ENCODE measurements at regions not wholly inside any gene's neighbourhood (a gene's known extent, or its start where the extent isn't known, plus 50 kb on each side); places are given as distances from the start of the nearest gene placed in this dataset.

DNA sequence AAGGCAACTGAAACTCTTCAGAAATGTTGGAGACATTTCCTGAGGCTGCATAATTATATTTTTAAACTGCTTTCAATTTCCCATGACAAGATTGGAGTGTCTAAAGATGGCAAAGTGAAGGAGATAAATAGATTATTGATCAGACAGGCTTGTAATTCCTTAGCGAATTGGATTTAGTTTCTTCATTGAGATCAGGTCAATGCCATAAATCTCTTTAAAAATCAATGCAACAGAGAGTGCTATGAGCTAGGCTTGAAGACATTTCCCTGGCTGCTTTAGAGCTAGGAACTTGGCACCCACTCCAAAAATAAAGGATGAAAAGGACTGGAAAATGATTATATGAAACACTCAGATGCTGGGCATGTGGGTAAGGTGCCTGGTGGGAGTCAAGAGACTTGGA is 828.4 kb downstream of the TLR4 start:
- no peak for DNase-seq

DNA sequence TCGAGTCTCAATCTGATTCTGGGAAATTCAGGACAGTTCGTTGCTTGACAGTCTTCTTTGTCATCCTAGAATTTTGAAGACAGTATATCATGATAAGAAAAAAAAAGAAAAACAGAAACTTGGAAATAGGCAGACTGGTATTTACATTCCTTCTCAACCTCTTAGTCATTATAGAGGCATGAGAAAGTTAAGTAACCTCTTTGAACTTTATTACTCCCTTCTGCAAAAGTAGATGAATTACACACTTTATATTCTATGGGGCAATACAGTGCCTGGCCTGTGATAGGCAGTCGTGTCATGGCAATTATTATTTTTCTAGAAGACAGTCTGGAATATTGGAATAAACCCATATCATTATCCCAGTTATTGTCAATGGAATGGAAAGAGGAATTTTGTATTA is 828.9 kb downstream of the TLR4 start:
- no peak for DNase-seq

DNA sequence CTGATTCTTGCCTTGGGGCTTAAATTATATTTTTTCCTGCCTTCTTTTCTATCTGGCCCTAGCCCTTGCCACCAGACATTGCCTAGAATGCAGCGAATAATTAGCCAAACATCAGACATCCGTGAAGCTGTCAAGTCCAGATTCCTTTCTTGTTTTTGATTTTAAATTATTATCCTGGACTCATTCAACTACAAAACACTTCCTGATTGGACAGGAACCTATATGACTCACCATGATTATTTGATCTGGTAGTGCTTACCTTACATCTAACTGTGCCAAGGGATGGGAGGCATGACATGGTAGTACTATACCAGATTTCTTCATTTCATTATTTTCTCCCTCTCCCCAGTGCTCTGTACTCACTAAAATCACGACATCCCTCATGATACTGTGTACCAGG is 829.6 kb downstream of the TLR4 start:
- no peak for DNase-seq

DNA sequence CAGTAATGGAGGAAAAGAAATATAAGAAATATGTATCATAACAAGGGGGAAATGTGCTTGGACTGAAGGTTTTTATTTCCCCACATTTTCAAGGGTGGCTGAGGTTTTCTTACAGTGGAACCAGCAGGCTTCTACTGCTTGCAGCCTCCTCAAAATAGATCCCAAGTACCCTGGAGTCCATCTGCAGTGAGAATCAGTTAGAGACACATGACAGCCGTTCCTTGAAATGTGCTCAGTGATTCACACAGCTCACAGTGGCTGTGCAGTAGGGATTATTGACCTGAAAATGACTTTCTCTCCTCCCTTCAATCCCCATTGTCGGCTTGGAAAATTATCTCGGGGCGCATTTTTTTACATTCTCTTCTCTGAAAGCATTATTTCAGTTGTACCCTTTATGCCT is 832.0 kb downstream of the TLR4 start:
- no peak for DNase-seq

DNA sequence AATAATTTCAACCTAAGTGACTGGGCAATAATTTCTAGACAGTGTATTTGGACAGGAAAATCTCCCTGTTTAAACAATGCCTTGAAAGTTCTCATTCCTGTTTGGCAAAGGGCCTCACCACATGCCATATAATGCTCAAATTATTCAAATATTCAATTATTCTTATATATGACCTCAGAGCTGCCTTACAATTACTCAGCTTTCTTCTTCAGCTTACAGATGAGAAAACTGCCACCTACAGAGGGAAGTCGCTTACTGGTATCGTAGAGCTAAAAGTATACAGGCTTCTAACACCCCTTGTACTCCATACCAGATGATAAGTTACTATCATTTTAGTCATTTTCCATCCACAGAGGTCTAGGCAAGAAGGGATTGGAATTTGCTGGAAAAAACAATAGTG is 830.3 kb downstream of the BRINP1 start:
- DNase-seq = no peak

DNA sequence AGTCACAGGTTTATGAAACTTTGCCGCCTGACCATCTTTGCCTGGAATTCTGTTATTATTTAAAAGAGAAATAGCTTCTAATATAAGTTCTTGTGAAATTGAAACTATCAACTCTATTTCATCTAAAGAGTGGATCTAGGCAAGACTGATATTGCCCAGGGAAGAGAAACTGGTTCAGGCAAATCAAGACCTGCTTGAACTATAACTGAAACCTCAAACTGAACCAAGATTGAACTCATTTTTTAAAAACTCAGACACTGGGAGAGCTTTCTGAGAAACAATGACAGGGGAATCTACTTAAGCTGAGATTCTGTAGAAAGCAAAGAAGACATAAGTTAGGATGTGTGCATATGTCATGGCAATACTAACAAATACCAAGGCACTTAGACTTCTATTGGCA is 815.8 kb downstream of the BRINP1 start:
- DNase-seq = no peak

DNA sequence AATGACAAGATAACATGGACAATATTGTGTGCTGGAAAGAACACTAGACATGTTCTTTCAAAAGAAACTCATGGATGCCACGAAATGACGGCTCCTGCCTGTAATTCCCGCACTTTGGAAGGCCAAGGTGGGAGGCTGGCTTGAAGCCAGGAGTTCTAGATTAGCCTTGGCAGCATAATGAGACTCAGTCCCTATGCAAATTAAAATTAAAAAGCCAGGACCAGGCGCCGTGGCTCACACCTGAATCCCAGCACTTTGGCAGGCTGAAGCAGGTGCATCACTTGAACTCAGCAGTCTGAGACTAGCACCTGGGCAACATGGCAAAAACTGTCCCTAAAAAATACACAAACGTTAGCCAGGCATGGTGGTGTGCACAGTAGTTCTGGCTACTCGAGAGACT is 814.2 kb downstream of the BRINP1 start:
- DNase-seq = no peak

DNA sequence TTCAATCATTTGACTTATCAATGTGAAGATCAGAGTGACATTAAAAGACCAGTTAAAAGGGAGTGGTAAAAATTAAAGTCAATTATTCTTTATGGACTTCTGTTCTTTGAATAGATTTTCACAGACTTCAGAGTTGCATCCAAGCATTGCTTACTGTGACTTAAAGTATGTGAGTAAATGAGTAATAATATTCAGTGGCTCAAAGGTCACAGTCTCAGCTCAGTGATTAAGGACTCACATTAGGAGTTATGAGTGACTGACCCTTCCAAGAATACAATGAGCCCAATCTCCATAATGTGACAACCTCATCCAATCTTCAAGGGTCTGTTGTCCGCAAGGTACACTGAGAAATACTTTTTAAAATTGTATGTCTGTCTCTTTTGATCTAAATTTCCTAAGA is 811.2 kb downstream of the BRINP1 start:
- DNase-seq = no peak

DNA sequence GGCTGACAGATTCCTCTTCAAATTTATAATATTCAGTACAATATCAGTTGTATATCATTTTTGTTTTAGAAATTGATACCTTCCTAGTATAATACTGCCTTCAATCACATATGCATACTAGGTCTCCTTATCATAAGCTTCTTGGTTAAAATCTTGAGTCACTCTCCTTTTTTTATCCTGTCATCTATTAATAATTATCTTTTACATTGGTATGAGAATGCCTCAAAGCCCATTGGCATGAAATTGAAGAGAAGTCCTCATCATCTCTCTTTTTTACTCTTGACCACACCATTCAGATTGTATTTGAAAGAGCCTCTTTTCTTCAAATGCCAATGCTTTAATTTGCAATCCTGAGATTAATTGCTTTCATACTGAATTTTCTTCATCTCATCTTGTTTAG is 810.3 kb downstream of the BRINP1 start:
- no peak for DNase-seq

DNA sequence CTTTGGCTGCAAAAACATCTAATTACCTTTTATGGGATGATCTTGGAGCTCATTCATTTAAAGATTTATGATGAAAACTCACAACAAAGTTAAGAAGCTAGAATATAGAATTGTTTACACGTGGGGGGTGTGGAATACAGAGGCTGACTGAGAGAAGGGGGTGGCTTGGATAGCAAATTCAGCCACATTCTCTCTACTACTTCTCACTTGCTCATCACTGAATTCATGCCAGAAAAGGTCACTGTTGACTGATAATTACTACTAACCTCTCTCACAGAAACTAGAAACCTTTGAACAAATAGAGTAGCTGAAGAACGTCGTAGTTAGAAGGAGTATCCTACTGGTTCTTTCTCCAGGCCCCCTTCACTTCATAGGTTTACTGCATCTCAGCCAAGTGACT is 808.2 kb downstream of the BRINP1 start:
- no peak for DNase-seq

DNA sequence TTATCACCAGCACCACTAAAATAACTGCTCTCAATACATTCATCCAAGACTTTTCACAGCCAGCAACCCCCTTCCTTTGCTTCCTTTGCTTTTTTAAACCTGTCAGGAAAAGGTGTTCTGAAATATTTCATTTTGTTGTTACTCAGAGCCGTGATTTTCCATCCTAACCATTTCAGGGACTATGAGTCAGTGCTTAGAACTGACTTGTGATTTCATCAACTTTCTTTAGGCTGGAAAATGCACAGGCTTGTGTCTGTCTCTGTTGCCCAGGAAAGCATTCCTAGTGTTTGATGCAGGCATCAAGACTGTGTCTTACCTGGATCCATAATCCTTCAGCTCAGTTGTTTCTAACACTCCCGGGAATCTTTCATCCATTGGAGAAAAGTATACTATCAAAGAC is 805.6 kb downstream of the BRINP1 start:
- no peak for DNase-seq

DNA sequence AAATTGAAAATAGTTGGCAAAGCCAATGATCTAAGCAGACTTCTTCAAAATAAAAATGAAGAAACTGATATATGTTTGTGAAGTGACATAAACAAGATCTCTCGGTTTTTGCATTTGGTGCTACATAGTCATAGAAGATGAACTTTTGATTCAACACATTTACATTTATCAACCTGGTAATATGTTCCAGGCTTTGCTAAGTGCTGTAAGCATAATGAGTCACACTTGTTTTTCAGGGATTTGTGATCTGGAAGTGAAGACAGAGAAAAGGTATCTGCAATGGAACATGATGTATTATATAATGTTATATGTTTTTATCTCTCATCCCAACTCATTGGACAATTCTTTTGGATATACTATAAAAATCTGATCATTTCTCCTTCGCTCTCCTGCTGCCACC is 801.4 kb downstream of the BRINP1 start:
- DNase-seq = no peak

DNA sequence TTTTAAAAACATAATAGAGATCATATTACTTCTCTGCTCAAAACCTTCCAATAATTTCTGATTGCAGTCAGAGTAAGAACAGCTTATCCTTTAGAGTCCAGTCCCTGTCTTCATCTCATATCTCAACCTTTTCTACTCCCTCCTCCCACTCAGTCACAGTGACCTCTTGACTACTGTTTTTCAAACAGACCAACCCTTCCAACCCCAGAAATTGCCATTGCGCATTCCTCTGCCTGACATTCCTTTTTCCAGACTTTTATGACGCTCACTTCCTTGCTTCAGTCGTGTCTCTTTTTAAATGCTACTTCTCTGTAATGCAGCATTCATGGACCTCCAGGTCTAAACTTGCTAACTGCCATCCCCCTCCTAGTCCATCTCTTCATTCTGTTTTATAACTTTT is 800.5 kb downstream of the BRINP1 start:
- DNase-seq = no peak

DNA sequence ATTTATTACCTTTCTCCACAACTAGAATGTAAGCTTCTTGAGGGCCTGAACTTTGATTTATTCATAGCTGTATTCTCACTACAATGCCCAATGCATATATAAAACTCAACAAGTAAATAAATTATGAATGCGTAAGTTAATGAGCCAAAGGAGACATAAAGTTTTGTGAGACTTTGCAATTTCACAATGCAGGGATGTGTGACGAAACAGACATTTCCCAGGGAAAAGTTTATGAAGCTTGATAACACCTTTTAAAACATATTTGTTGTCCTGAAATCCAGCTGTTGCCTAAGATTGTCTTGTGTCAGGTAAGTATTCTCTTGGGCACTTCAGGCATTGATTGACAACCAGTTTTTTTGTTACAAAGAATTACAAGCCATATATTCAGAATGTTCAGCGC is 800.1 kb downstream of the BRINP1 start:
- DNase-seq = no peak

DNA sequence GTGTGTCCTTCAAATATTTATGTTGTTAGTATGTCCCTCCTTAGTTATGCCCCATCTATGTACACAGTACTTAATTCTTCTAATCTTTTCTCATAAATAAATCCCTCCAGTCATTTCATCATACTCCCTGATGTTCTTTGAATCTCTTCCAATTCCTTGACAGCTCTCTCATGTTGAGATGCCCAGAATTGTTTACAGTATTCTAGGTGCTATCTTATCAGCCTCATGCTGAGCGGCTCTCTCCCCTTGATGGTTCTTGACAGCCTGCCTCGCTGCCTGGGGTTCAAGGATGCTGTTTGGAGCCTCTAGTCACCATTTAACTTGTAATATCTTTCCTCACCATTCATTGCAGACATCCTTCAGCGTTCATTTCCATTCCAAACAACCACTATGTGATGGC is 799.2 kb downstream of the BRINP1 start:
- DNase-seq = no peak

DNA sequence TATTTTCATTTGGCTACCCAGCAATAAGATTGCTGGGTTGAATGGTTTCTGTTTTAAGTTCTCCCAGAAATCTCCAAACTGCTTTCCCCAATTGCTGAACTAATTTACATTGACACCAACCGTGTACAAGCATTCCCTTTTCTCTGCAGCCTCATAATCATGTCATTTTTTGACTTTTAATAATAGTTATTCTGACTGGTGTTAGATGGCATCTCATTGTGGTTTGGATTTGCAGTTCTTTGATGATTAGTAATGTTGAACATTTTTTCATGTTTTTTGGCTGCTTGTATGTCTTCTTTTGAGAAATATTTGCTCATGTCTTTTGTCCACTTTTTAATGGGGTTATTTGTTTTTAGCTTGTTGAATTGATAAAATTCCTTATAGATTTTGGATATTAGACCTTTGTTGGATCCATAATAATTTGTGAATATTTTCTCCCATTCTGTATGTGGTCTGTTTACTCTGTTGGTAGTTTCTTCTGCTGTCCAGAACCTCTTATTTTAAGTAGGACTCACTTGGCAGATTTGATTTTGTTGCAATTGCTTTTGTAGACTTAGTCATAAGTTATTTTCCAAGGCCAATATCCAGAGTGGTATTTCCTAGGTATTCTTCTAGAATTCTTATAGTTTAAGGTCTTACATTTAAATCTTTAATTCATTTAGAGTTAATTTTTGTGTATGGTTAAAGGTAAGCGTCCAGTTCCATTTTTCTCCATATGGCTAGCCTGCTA is 793.7 kb downstream of the BRINP1 start:
- DNase-seq = no peak

DNA sequence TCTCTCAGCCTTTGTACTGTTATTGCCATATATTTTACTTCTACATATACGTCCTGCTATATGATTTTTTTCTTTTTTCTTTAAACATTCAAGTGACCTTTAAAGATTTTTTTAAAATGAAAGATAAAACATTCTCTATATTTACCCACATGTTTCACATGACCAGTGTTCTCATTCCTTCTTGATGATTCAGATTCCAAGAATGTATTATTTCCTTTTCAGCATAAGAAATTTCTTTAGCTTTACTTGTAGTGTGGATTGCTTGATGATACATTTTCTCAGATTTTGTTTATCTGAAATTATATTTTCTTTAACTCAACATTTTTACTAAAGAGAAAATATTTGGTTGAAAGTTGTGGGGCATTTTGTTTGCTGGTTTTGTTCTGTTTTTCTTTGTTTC is 792.1 kb downstream of the BRINP1 start:
- no peak for DNase-seq

DNA sequence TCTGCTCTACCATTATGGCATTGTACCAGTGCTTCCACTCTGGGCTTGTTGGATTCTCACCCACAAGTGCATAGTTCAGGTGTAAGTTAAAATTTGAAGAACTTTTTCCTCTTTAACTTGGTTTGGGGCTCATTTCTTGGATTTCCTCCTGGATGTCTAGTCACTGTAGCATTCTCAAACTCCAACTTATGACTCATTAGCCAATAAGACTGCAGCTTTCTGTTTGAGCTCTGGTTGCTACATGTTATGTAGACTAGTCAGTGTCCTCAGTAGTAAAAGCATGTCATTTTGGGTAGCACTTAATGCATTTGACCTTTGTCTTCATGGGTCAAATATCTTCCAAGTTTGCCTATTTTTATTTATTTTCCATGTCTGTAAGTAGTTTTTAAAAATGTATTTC is 790.8 kb downstream of the BRINP1 start:
- DNase-seq = no peak

DNA sequence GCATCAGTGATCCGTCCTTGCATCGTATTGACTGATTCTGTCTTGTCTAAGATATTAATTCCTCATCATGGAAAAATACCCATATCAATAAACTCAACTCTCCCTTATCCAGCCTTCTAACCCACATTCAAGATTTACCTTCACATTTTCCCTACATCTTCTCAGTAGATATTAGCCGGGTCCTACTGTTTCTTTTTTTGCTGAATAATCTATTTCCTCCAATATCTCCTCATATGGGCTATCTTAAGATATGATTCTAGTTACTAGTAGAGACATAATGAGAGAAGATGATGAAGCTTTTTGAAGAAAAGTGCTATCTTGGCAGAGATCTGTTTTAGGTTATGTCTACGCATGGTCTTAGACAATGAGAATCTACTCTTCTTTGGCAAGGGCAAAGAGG is 785.8 kb downstream of the BRINP1 start:
- no peak for DNase-seq

DNA sequence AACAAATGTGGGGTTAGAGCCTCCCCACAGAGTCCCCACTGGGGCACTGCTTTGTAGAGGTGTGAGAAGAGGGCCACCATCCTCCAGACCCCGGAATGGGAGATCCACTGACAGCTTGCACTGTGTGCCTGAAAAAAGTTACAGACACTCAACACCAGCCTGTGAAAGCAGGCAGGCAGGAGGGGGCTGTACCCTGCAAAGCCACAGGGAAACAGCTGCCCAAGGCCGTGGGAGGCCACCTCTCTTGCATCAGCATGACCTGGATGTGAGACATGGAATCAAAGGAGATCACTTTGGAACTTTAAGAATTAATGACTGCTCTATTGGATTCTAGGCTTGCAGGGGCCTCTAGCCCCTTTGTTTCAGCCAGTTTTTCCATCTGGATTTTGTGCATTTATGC is 782.3 kb downstream of the BRINP1 start:
- DNase-seq = no peak

DNA sequence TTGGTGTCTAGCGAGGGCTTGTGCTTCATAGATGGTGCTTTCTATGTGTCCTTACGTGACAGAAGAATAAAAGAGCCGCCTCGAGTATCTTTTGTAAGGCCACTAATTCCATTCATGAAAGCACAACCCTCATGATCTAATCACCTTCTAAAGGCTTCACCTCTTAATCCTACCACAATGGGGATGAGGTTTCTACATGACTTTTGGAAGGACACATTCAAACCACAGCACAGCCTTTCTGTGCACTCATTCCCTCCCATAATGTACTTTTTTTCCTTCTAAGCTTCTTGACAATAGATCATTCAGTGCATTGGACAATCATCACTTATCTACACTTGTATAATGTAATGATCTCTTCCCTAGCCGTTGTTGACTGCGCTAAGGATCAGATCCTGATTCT is 774.8 kb downstream of the BRINP1 start:
- DNase-seq = peak; percentile 35

DNA sequence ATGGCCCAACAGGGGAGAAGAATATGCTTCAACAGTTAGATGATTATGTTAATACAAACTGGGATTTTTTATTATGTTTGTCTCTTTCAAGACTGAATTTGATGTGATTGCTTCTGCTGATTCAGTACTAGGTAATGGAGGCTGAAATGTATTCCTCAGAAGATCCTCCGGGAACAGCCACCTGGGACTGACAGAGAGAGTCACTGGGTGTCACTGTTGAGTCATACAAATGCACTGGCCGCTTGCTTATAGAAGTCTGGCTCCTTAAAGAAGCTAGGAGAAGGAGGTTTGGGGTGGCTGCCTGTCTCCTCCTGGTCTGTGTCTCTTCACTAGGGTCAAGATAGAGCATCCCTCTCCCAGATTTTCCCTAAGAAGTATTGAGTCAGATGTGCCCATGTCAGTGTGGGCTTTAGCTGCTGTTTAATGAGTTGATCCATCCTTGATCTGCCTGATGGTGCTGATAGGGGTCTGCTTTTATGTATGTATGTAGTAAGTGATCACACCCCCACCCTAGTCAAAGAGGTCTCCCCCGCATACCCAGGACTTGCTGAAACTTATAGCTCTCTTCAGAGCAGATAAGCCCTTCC is 773.4 kb downstream of the BRINP1 start:
- peak; percentile 69 for DNase-seq

DNA sequence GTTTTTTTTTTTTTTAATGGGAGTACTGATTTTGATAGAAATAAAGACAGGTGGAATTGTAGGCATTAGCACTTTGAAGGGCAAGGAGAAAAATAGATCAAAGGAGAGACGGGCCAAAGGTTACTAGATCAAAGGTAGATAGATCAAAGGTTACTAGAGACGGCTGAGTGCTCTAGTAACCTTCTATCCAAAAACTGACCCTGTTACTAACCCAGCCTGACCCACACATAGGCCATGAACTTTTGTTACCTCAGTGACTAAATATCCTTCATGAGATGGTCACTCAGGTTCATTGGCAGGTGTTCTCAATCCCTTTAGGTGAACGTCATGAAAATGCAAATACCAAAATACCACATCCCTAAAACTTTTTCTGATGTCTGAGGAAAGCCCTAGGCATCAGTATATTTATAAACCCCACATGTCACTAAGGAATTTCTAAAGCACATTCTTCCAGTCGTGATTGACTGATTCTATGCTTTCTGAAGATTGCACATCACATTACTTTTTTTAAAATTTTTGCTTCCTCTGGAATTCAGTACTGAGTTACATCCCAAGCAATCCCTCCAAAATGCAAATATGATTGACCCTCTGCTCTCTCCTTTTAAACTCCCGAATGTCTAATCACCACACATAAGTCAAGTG is 772.7 kb downstream of the BRINP1 start:
- no peak for DNase-seq

DNA sequence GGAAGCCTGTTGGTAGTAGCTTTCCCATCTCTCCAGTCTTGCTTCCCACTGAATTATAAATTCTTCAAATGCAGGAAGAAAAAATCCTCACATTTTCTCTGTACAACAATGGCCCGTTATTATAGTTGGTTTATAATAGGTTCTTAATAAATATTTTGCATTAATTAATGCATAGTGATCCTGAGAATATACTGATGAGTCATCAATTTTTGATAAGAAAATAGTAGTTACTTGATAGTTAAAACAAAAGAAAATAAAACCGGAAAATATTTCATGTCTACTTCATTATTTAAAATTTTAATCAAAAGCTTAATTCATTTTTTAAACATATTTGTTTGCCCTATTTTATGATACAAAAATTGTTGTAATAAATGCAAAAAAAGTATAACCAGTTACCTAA is 762.6 kb downstream of the BRINP1 start:
- no peak for DNase-seq

All from NCI-H82 (cell line).